Activated CD4-positive, alpha-beta T cell treated with anti-CD3 and anti-CD28 coated beads for 36 hours (primary cell): ENCODE measurements at regions not wholly inside any gene's neighbourhood (a gene's known extent, or its start where the extent isn't known, plus 50 kb on each side); places are given as distances from the start of the nearest gene placed in this dataset.
A peak's percentile ranks its signal among the peaks of the same experiment; 100 is the strongest.

Source experiments
- ATAC-seq: fragments of 200-7000 bp; cut with Tn5 transposase; one replicate; pipeline ENCODE4 v1.10.0; 2021; ENCODE audit warnings: mild to moderate bottlenecking, moderate library complexity
- CTCF ChIA-PET: fragments of 350-600 bp; sonication (Branson Sonifier 250); formaldehyde crosslinking; loops from one replicate; lab custom pipeline; 2021; ENCODE audit warnings: antibody characterized with exemption; lab: Charles Lee
- POLR2A ChIA-PET: fragments of 350-600 bp; sonication (Branson Sonifier 250); formaldehyde crosslinking; loops from one replicate; lab custom pipeline; 2021; ENCODE audit warnings: antibody characterized with exemption, inconsistent platforms; lab: Charles Lee
- DNase-seq: peaks from one replicate; pipeline ENCODE4 v3.0.0-alpha.2; 2020
- H3K27ac Mint-ChIP-seq: one replicate; pipeline ENCODE4 v1.8.0; 2021; ENCODE audit warnings: mixed read lengths
- H3K27me3 Mint-ChIP-seq: one replicate; pipeline ENCODE4 v1.8.0; 2021; ENCODE audit warnings: mixed read lengths
- H3K36me3 Mint-ChIP-seq: one replicate; pipeline ENCODE4 v1.8.0; 2021; ENCODE audit warnings: low read depth, mixed read lengths
- H3K4me1 Mint-ChIP-seq: one replicate; pipeline ENCODE4 v1.8.0; 2021; ENCODE audit warnings: mixed read lengths
- H3K4me3 Mint-ChIP-seq: one replicate; pipeline ENCODE4 v1.8.0; 2021; ENCODE audit warnings: mild to moderate bottlenecking, moderate library complexity, mixed read lengths
- H3K9me3 Mint-ChIP-seq: one replicate; pipeline ENCODE4 v1.8.0; 2021; ENCODE audit warnings: low read depth, mixed read lengths
- intact Hi-C, 2 experiments: fragments of 100-400 bp; cut with DNase I in 1 of 2; cut with micrococcal nuclease in 1 of 2; formaldehyde crosslinking; loops; one replicate each; pipeline versions ENCODE4 v1.14.2 to v1.15.1; 2022 to 2024; cut with DNase I, micrococcal nuclease

DNA sequence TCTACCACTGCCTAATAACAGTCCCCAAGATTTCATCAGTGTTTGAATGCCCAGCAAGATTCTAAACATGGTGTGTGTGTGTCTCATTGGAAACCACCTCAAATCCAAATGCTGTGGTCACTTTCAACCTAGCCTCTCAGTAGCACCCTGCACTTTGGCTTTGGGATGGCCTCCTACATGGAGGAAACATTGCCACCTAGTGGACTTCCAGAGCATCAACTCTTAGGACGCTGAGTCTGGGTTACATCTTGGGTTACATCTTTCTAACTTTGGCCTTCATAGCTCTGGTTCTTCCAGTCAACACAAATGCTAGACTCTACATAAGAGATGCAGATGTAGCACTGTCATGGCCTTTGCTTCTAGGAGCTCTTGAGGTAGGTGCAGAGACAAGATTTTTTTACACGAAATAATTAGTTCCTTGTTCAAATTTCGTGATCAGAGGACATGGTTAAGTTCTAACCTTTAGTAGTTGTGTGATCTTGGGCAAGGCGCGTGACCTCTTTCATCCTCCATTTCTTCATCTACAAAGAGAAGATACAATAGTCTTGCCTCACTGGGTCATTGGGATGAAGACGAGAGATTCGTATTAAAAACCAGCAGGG is 113.5 kb upstream of the VASH1 start:
- peak; percentile 37 for DNase-seq
- Mint-ChIP-seq H3K4me1 (no peaks in the 10 kb centered on the region), H3K27me3 (peaks cover 4% of the 10 kb centered on the region), H3K27ac (no peak overlapping the region), H3K4me3 (no peak overlapping the region), H3K9me3 (no peaks in the 10 kb centered on the region), H3K36me3 (no peaks in the 10 kb centered on the region)
- intact Hi-C loops = loop anchor here (1.0 to 2.0 kb wide), 3 partner anchors 191 to 597 kb away; no protein-coding TSS in a partner anchor
- CTCF ChIA-PET = interaction anchor here (0.6 to 2.0 kb wide), 9 partner anchors 12 to 205 kb away, joined by 3 to 8 read pairs (median 4); no protein-coding TSS in a partner anchor
- POLR2A ChIA-PET = no interaction called here
- ATAC-seq = peak; percentile 53

DNA sequence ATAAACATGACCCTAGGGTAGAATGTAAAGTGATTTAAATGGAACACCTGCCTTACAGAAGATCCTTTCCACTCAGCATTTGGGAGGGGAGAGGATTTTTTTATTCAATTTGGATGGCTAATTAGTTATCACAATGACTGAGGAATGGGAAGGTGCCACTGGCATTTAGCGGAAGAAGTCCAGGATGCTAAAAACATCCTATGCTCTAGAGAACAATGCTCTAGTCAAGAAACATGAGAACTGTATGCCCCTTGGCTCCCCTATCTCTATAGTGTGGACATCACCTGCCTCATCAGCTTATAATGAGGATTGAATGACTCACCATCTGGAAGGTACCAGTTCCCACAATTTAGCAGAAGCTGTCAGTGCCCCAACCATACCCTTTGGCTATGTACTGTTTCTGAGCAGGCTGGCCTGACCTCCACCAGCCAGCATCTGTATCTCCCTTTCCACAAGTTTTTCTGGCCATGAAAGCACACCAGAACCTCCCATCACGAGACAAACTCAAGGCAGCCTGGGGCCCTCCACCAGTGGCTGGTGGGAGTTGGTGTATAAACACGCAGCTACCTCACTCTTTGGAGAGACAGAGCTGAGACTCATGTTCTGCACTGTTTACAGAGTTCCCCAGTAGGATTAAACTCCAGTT is 109.7 kb upstream of the VASH1 start:
- DNase-seq = no peak
- intact Hi-C loops = no loop called here
- CTCF ChIA-PET = interaction anchor here (1.3 kb wide), 1 partner anchor 15 kb away, joined by 5 read pairs; no protein-coding TSS in a partner anchor
- Mint-ChIP-seq H3K4me1 (no peaks in the 10 kb centered on the region), H3K27ac (no peak overlapping the region), H3K27me3 (peaks cover 8% of the 10 kb centered on the region), H3K36me3 (no peaks in the 10 kb centered on the region), H3K4me3 (no peak overlapping the region), H3K9me3 (no peaks in the 10 kb centered on the region)
- no peak for ATAC-seq
- POLR2A ChIA-PET = no interaction called here

DNA sequence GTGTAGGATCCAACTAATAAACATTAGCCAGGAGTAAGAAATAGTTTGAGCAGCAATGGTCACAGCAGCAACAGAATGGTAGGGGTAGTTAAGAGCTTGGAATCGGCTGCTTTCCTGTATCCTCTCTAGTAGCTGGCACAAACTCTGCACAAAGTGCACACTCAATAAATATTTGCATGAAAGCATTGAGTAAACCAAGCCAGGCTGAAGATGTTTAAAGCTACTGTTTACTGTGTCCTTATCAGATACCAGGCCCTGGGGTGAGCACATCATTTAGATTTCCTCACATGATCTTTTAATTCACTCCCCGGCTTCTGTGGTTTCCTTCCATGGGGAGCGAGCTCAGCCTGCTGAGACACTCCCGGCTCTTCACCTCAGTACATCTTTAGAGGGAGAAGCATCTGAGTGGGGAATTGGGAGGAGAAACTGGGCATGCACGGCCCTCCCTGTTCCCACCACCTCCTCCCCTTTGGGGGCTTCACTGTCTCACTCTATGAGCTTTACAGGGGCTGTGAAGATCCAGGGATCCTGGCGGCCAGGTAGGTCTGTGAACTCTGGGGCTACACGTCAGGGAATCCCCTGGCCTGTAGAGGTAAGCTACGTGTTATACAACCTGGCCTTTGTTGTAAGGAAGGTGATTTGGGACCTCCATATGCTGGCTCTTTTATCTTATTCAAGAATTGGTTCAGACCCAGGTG is 107.2 kb upstream of the VASH1 start:
- H3K27ac Mint-ChIP-seq = no peak overlapping the region
- H3K4me1 Mint-ChIP-seq = no peaks in the 10 kb centered on the region
- H3K4me3 Mint-ChIP-seq = no peak overlapping the region
- peaks cover 6% of the 10 kb centered on the region for H3K9me3 Mint-ChIP-seq
- no peaks in the 10 kb centered on the region for H3K36me3 Mint-ChIP-seq
- POLR2A ChIA-PET = no interaction called here
- intact Hi-C loops = no loop called here
- H3K27me3 Mint-ChIP-seq = peaks cover 12% of the 10 kb centered on the region
- CTCF ChIA-PET = interaction anchor here (0.6 to 1.5 kb wide), 2 partner anchors 8 to 128 kb away, joined by 4 to 5 read pairs; no protein-coding TSS in a partner anchor
- ATAC-seq = no peak
- DNase-seq = no peak

DNA sequence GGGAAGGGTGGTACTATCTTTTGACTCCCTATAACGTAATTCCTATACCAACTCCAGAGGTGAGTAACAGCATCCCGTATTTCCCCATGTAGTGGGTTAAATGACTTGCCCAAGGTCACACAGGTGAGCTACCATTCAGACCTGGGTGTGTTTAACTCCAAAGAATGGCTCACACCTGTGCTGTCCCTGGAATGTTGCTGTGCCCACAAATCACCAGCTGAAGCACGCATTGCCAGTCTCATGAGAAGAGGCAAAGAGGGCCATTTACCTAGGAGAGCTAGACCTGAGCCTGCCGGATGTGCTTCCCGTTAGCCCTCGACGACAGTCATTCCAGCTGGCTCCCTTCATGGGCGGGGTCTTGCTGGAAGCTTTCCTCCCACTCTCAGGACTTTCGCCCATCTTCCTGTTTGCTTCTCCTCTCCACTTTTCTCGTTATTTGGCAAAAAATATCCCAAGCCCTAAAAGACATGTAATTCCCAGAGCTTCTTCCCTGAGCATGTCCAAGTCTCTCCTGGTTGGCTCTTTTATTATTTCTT is 106.6 kb upstream of the VASH1 start:
- no peaks in the 10 kb centered on the region for H3K4me1 Mint-ChIP-seq
- no peak overlapping the region for H3K27ac Mint-ChIP-seq

DNA sequence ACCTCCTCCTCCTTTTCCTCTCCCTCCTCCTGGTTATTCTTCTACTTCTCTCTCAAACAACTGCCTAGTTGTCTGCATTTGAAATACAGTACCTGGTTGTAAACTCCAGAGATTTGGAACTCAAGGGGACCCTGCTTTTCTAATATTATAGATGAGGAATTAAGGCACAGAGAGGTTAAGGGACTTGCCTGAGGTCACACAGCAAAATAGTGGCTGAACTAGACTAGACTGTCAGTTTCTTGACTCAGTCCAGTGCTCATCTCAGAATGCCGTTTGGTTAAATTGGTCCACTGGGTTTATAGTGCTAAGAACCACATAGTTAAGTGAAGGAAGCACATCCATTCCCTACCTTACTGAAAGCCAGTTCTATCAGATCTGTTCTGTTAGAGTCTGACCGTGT is 105.9 kb upstream of the VASH1 start:
- H3K36me3 Mint-ChIP-seq = no peaks in the 10 kb centered on the region
- ChIA-PET POLR2A (no interaction called here), CTCF (interaction anchor here (1.5 kb wide), 1 partner anchor 10 kb away, joined by 5 read pairs; no protein-coding TSS in a partner anchor)
- DNase-seq (no peak), ATAC-seq (no peak)
- H3K9me3 Mint-ChIP-seq = peaks cover 8% of the 10 kb centered on the region
- intact Hi-C loops = no loop called here
- H3K27ac Mint-ChIP-seq = no peak overlapping the region
- H3K27me3 Mint-ChIP-seq = peaks cover 17% of the 10 kb centered on the region
- H3K4me3 Mint-ChIP-seq = no peak overlapping the region
- no peaks in the 10 kb centered on the region for H3K4me1 Mint-ChIP-seq

More for the DNA sequence above, 106.6 kb upstream of the VASH1 start:
- ATAC-seq (no peak), DNase-seq (no peak)
- ChIA-PET POLR2A (no interaction called here), CTCF (interaction anchor here (1.5 kb wide), 1 partner anchor 9 kb away, joined by 5 read pairs; no protein-coding TSS in a partner anchor)
- intact Hi-C loops = no loop called here
- H3K36me3 Mint-ChIP-seq = no peaks in the 10 kb centered on the region
- no peak overlapping the region for H3K4me3 Mint-ChIP-seq
- peaks cover 8% of the 10 kb centered on the region for H3K9me3 Mint-ChIP-seq
- peaks cover 15% of the 10 kb centered on the region for H3K27me3 Mint-ChIP-seq

DNA sequence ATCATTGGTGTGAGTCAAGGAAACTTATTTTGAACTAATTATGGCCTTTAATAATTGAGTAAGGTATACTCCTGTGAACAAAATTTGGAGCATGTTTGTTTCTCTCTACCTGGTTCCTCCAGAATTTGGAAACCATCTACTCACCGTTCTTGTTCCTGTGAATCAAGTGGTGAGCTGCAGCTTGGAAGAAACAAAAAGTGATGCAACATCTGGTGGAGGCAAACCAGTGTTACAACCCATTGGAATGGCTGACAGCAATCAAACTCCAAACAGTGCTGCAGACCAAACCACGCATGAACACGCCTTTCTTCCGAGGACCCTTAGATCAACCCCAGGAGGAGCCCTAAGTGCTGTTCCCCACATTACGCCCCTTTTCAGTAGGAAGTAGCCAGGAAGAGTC is 104.7 kb upstream of the VASH1 start:
- DNase-seq = no peak
- peaks cover 17% of the 10 kb centered on the region for H3K27me3 Mint-ChIP-seq
- no peak overlapping the region for H3K27ac Mint-ChIP-seq
- no peaks in the 10 kb centered on the region for H3K36me3 Mint-ChIP-seq
- H3K4me1 Mint-ChIP-seq = no peaks in the 10 kb centered on the region
- no peak overlapping the region for H3K4me3 Mint-ChIP-seq
- ATAC-seq = no peak
- H3K9me3 Mint-ChIP-seq = peaks cover 8% of the 10 kb centered on the region
- ChIA-PET POLR2A (no interaction called here), CTCF (no interaction called here)
- intact Hi-C loops = no loop called here

DNA sequence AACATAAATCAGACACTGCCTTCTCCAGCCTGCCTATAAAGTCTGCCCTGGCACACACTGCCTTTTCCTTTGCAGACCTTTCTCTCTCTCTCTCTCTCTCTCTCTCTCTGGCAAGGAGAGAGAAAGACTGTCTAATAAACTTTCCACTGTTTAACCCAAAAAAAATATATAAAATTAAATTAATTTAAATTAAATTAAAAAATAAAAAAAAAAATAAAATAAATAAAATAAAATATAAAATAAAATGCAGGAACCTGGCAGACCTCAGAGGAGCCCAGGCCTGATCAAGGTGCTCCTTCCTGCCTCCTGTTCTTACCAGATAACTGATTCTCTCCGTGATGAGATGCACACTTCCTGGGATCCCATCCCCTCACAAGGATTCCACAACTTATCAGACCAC is 103.9 kb upstream of the VASH1 start:
- peaks cover 8% of the 10 kb centered on the region for H3K9me3 Mint-ChIP-seq
- no peak overlapping the region for H3K4me3 Mint-ChIP-seq
- intact Hi-C loops = no loop called here
- H3K4me1 Mint-ChIP-seq = no peaks in the 10 kb centered on the region
- H3K27me3 Mint-ChIP-seq = peaks cover 17% of the 10 kb centered on the region
- H3K36me3 Mint-ChIP-seq = no peaks in the 10 kb centered on the region
- POLR2A ChIA-PET = no interaction called here
- CTCF ChIA-PET = no interaction called here
- no peak for ATAC-seq
- no peak overlapping the region for H3K27ac Mint-ChIP-seq
- no peak for DNase-seq

DNA sequence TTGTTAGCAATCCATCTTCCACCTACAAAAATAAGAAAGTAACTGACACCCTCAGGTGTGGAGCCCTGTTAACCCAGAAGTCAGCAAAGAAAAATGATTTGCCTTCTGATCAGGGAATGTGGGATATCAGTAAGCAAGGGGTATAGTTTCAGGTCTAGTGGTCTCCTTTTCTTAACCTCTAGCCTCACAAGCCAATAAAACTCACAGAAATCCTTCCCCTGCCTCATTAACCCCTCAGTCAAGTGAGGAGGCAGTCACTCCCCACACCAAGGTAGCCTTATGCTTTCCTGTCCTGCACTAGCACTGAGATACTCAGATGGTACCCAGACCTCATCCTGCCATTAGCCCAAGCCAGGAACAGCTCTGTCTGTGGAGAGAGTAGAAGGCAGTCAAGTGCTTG is 103.4 kb upstream of the VASH1 start:
- CTCF ChIA-PET = no interaction called here
- Mint-ChIP-seq H3K27me3 (peaks cover 17% of the 10 kb centered on the region), H3K4me3 (no peak overlapping the region), H3K27ac (no peak overlapping the region), H3K36me3 (no peaks in the 10 kb centered on the region), H3K4me1 (no peaks in the 10 kb centered on the region), H3K9me3 (peaks cover 8% of the 10 kb centered on the region)
- DNase-seq = no peak
- POLR2A ChIA-PET = no interaction called here
- no peak for ATAC-seq
- intact Hi-C loops = no loop called here

DNA sequence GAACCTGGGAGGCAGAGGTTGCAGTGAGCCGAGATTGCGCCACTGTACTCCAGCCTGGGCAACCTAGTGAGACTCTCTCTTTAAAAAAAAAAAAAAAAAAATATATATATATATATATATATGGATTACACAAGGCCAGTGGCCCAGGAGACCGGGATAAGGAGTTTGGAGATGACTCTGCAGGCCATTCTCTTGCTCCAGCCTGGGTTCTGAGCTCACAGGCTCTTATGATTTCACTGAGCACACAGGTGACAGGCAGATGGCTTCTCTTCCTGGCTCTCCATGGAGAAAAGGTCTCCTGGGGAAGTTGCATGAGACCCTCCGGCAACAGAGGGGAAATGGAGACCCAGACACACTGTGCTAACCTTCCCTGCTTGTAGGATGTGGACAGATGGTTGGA is 98.7 kb upstream of the VASH1 start:
- peaks cover 6% of the 10 kb centered on the region for H3K27me3 Mint-ChIP-seq
- no peak overlapping the region for H3K27ac Mint-ChIP-seq
- no peaks in the 10 kb centered on the region for H3K4me1 Mint-ChIP-seq
- no peak for ATAC-seq
- intact Hi-C loops = no loop called here
- ChIA-PET CTCF (no interaction called here), POLR2A (no interaction called here)
- DNase-seq = no peak
- H3K36me3 Mint-ChIP-seq = no peaks in the 10 kb centered on the region
- H3K4me3 Mint-ChIP-seq = no peak overlapping the region
- peaks cover 8% of the 10 kb centered on the region for H3K9me3 Mint-ChIP-seq

DNA sequence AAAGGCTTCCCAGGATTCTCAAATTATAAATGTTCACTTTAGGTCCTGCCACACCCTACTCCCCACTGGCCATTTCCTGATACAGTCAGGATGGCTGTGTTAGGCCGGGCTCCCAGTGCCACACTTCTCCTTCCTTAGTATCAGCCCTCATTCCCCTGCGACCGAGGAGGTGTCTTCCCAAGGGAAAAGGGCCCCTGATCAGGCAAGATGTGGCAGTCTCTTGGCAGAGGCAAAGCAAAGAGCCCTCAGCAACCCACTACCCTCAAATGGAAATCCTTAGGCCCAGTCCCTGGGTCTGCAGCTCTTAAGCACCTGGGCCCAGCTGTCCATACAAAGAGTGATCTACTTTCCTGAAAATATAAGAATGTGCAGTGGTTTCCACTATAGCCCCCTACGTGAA is 96.5 kb upstream of the VASH1 start:
- no peak for ATAC-seq
- DNase-seq = no peak
- Mint-ChIP-seq H3K36me3 (no peaks in the 10 kb centered on the region), H3K27ac (no peak overlapping the region), H3K9me3 (peaks cover 4% of the 10 kb centered on the region), H3K27me3 (peaks cover 1% of the 10 kb centered on the region), H3K4me3 (no peak overlapping the region), H3K4me1 (no peaks in the 10 kb centered on the region)
- ChIA-PET POLR2A (no interaction called here), CTCF (no interaction called here)
- intact Hi-C loops = no loop called here

DNA sequence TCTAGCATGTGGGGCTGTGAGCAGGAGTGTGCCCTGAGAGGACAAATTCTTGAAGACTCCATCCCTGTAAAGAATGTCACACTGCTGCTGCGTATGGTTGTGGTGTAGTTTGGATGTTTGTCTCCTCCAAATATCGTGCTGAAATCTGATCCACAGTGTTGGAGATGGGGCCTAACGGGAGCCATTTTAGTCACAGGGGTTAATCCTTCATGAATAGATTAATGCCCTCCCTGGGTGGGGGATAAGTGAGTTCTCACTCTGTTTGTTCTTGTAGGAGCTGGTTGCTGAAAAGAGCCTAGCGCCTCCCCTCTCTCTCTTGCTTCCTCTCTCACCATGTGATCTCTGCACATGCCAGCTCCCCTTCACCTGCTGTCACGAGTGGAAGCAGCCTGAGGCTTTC is 94.5 kb upstream of the VASH1 start:
- Mint-ChIP-seq H3K4me3 (no peak overlapping the region), H3K36me3 (no peaks in the 10 kb centered on the region), H3K27ac (no peak overlapping the region), H3K27me3 (peaks cover 3% of the 10 kb centered on the region), H3K4me1 (no peaks in the 10 kb centered on the region), H3K9me3 (peaks cover 6% of the 10 kb centered on the region)
- CTCF ChIA-PET = interaction anchor here (1.2 kb wide), 1 partner anchor 15 kb away, joined by 5 read pairs; no protein-coding TSS in a partner anchor
- POLR2A ChIA-PET = no interaction called here
- no peak for DNase-seq
- ATAC-seq = no peak
- intact Hi-C loops = no loop called here
